ENCODE measurements at regions not wholly inside any gene's neighbourhood (a gene's known extent, or its start where the extent isn't known, plus 50 kb on each side); places are given as distances from the start of the nearest gene placed in this dataset.

DNA sequence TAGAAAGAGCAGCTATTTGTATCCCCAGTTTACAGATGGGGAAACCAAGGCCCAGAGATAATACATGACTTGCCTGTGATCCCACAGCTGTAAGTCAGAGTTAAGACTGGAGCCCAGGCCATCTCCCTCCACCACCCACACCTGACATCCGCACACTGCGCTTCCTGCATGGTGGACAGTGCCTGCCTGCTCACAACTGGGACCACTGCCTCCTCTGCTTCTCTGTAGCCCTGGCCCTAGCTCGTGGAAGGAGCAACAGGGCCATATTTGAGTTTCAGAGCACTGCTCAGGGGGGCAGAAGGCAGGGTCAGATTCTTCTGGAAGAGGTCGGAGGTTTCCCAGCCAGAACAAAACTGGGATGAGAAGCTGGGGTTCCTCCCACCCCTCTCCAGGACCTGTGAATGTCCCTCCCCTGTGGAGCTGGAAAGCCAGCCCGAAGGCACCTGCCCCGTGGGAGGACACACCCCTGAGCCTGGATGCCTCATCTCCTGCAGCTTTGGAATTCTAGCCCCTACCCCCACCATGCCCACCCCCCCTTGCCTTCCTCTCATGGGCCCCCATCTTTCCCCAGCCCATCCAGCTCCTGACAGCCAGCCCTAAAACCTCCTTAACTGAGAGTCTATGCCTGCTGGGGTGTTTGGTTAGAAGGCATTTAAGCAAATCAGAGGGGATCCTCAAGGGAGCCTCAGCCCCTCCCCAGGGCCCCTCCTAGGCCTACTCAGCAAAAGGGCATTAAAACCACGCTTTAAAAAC lies 100.1 kb downstream of the TPRA1 start:
- no peaks in the 10 kb centered on the region for H3K9me3 Mint-ChIP-seq
- DNase-seq (ENCODE audit: low spot score in 2 of 2) (no peak), ATAC-seq (replicated peaks; ENCODE audit: extremely low read depth, poor library complexity, severe bottlenecking) (no peak)
- no peaks in the 10 kb centered on the region for H3K36me3 Mint-ChIP-seq (ENCODE audit: insufficient read depth)
- H3K27me3 Mint-ChIP-seq: peaks cover 62% of the 10 kb centered on the region
- H3K4me3 Mint-ChIP-seq: no peak overlapping the region
- H3K27ac Mint-ChIP-seq (ENCODE audit: low read depth): no peak overlapping the region
- H3K4me1 Mint-ChIP-seq: no peaks in the 10 kb centered on the region

DNA sequence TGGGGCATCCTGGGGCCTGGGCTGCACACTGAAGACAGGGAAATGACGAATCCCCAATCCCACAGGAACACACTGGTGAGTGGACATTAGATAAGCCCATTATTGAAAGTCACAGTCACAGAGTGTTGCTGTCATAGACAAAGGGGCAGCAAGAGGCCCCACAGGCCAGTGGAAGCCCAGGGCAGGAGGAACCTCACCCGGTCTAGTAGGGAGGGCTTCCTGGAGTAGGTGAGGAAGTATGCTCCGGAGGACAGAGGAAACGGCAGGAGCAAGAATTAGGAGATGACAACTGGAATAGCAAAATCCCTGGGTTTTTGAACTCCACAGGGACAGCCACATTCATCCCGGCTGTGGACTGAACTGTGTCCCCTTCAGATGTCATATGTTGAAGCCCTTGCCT lies 101.2 kb downstream of the TPRA1 start:
- peaks cover 62% of the 10 kb centered on the region for H3K27me3 Mint-ChIP-seq
- no peaks in the 10 kb centered on the region for H3K36me3 Mint-ChIP-seq (ENCODE audit: insufficient read depth)
- ATAC-seq (replicated peaks; ENCODE audit: extremely low read depth, poor library complexity, severe bottlenecking) (no peak), DNase-seq (ENCODE audit: low spot score in 2 of 2) (no peak)
- H3K4me1 Mint-ChIP-seq: no peaks in the 10 kb centered on the region
- H3K27ac Mint-ChIP-seq (ENCODE audit: low read depth): no peak overlapping the region
- no peaks in the 10 kb centered on the region for H3K9me3 Mint-ChIP-seq
- no peak overlapping the region for H3K4me3 Mint-ChIP-seq

GRCh38 chr3:127488740-127489139 lies 101.8 kb downstream of the TPRA1 start:
- no peaks in the 10 kb centered on the region for H3K9me3 Mint-ChIP-seq
- peaks cover 59% of the 10 kb centered on the region for H3K27me3 Mint-ChIP-seq
- no peaks in the 10 kb centered on the region for H3K36me3 Mint-ChIP-seq (ENCODE audit: insufficient read depth)
- H3K27ac Mint-ChIP-seq (ENCODE audit: low read depth): no peak overlapping the region
- DNase-seq (ENCODE audit: low spot score in 2 of 2) (no peak), ATAC-seq (replicated peaks; ENCODE audit: extremely low read depth, poor library complexity, severe bottlenecking) (no peak)
- H3K4me3 Mint-ChIP-seq: no peak overlapping the region
- peaks cover under 1% of the 10 kb centered on the region for H3K4me1 Mint-ChIP-seq

DNA sequence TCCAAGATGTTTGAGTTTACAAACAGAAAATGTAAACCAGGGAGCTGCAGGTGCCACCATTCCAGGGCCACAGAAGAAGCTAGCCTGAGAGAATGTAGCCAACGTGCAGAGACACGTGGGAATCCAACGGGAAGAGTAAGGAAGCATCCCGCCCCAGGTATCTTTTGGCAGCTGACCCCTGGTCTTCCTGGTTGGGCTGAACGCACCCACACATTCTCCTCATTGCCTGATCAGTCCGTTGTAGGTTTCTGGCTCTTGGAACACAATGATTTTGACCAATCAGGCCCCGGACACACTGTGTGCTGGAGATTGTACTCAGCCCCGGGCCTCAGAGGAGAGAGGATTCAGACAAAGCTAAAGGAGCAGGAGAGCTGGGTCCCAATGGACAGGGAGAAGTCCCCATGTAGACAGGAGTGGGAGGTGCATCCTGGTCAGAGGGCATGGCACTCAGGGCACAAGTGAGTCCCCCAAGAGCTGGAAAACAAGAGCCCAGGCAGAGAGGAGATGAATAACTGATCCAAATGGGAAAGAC lies 102.3 kb downstream of the TPRA1 start:
- no peak overlapping the region for H3K27ac Mint-ChIP-seq (ENCODE audit: low read depth)
- peaks cover 62% of the 10 kb centered on the region for H3K27me3 Mint-ChIP-seq
- H3K36me3 Mint-ChIP-seq (ENCODE audit: insufficient read depth): no peaks in the 10 kb centered on the region
- peak in 1 of 2 donors; percentile 5 for DNase-seq (ENCODE audit: low spot score in 2 of 2)
- H3K9me3 Mint-ChIP-seq: no peaks in the 10 kb centered on the region
- H3K4me3 Mint-ChIP-seq: no peak overlapping the region
- H3K4me1 Mint-ChIP-seq: peaks cover 6% of the 10 kb centered on the region
- ATAC-seq (replicated peaks; ENCODE audit: extremely low read depth, poor library complexity, severe bottlenecking): no peak

GRCh38 chr3:127487196-127487595 lies 103.3 kb downstream of the TPRA1 start:
- Mint-ChIP-seq H3K36me3 (ENCODE audit: insufficient read depth) (no peaks in the 10 kb centered on the region), H3K27me3 (peaks cover 72% of the 10 kb centered on the region)

GRCh38 chr3:127486321-127486944 lies 104.1 kb downstream of the TPRA1 start:
- Mint-ChIP-seq H3K36me3 (ENCODE audit: insufficient read depth) (no peaks in the 10 kb centered on the region), H3K27me3 (peaks cover 80% of the 10 kb centered on the region), H3K4me1 (peaks cover 6% of the 10 kb centered on the region), H3K27ac (ENCODE audit: low read depth) (no peak overlapping the region), H3K9me3 (no peaks in the 10 kb centered on the region), H3K4me3 (no peak overlapping the region)
- no peak for ATAC-seq (replicated peaks; ENCODE audit: extremely low read depth, poor library complexity, severe bottlenecking)
- DNase-seq (ENCODE audit: low spot score in 2 of 2): peak in 1 of 2 donors; percentile 4

More at GRCh38 chr3:127487196-127487595, 103.3 kb downstream of the TPRA1 start:
- Mint-ChIP-seq H3K4me3 (no peak overlapping the region), H3K27ac (ENCODE audit: low read depth) (no peak overlapping the region), H3K9me3 (no peaks in the 10 kb centered on the region), H3K4me1 (peaks cover 6% of the 10 kb centered on the region)
- ATAC-seq (replicated peaks; ENCODE audit: extremely low read depth, poor library complexity, severe bottlenecking): no peak
- DNase-seq (ENCODE audit: low spot score in 2 of 2): no peak

- Mint-ChIP-seq H3K4me1 (peaks cover 6% of the 10 kb centered on the region), H3K27ac (ENCODE audit: low read depth) (no peak overlapping the region), H3K36me3 (ENCODE audit: insufficient read depth) (no peaks in the 10 kb centered on the region), H3K27me3 (peaks cover 80% of the 10 kb centered on the region), H3K4me3 (no peak overlapping the region), H3K9me3 (no peaks in the 10 kb centered on the region)
- DNase-seq (ENCODE audit: low spot score in 2 of 2): peak in 1 of 2 donors; percentile 6
- no peak for ATAC-seq (replicated peaks; ENCODE audit: extremely low read depth, poor library complexity, severe bottlenecking)
These were observed 105.0 kb downstream of the TPRA1 start for GRCh38 chr3:127485396-127486170.

DNA sequence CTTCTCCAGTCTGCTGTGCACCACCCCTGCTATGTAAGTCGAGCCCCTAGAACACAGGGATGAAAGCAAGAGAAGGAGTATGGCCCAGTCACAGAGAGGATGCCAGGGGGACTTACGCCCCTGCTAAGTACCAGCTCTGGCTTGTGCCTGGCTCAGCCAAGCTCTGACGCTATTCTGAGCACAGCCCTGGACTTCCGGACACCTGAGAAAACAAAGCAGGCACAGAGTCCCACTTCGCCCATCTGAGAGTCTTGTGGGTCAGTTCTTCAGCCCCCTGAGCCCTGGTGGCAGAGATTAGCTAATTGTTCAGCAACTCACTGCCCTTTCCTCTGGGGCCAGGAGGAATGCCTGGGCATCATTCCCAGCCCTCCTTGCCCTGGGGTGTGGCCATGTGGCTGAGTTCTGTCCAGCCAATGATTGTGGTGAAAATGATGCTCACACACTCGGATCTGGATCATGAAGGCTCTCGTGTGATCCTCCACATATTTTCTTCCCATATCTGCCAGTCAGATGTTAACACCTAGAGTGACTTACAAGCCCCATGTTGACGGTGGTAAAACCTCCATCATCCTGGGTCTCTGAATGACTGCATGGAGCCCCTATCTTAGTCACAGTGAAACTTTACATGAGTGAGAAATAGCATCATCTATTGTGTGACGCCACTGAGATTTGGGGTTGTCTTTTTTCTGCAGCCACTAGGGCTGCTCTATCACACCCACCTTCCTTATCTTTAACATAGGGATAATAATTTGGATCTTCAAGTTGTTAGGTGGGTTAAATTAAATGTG lies 105.7 kb downstream of the TPRA1 start:
- ATAC-seq (replicated peaks; ENCODE audit: extremely low read depth, poor library complexity, severe bottlenecking): no peak
- Mint-ChIP-seq H3K36me3 (ENCODE audit: insufficient read depth) (no peaks in the 10 kb centered on the region), H3K4me3 (no peak overlapping the region), H3K27ac (ENCODE audit: low read depth) (no peak overlapping the region), H3K9me3 (no peaks in the 10 kb centered on the region), H3K4me1 (peaks cover 6% of the 10 kb centered on the region), H3K27me3 (peaks cover 74% of the 10 kb centered on the region)
- peak in 1 of 2 donors; percentile 8 for DNase-seq (ENCODE audit: low spot score in 2 of 2)

DNA sequence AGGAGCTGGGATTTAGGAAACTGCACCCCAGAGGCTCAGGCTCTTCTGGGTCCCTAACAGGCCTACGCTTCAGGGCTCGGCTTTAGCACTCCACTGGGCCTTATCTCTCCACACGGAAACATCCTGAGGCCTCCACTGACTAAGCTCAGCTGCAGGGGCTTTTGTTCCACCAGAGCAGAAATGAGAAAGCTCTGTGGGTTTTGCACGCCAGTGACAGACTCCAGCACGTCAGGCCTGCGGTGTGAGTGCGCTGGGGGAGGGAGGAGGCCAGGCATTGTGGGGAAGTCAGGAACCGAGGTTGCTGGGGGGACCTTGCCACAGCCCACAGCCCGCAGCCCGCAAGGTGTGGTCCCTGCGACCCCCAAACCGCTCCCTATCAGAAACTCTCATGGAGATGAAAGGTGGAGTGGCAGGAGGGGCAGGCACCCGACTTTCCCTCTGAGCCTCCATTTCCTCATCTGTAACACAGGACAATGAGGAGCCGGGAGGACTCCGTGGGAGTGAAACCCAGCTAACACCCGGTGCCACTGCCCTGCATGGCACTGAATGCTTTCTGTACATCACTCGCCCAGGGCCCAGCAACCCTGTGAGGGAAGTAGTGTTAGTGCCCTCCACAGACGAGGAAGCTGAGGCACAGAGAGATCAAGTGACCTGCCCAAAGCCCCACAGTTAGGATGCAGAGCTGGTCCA lies 106.5 kb downstream of the TPRA1 start:
- DNase-seq (ENCODE audit: low spot score in 2 of 2) (no peak), ATAC-seq (replicated peaks; ENCODE audit: extremely low read depth, poor library complexity, severe bottlenecking) (peak; percentile 56)
- Mint-ChIP-seq H3K4me1 (peaks cover 6% of the 10 kb centered on the region), H3K4me3 (no peak overlapping the region), H3K9me3 (no peaks in the 10 kb centered on the region), H3K27me3 (peaks cover 67% of the 10 kb centered on the region), H3K36me3 (ENCODE audit: insufficient read depth) (no peaks in the 10 kb centered on the region), H3K27ac (ENCODE audit: low read depth) (no peak overlapping the region)

DNA sequence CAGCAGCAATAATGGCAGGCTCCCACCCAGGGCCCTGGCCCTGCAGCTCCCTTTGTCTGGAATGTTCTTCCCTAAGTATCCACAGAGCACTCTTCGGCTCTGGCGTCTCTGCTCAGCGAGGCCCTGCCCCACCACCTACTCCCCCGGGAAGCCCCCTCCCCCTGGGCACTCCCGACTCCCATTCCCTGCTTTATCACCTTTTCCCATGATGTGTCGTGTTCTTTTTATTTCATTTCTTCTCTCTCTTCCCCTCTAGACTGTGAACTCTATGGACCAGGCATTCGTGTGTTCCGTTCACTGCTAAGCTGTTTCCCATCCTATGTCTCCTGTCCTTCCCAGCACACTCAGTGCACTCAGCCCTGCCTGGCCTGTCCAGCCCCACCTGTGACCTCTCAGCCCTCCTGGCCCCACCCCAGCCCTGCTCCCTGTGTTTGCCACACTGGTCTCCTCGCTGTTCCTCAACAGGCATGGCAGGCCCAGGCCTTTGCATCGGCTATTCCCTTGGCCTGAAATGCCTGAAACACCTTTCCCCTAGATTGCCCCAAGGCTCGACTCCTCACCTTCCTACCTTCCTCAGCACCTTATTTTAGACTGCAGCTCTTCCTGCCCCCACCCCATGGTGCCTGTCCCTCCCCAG lies 107.4 kb downstream of the TPRA1 start:
- H3K4me1 Mint-ChIP-seq: peaks cover 6% of the 10 kb centered on the region
- H3K27ac Mint-ChIP-seq (ENCODE audit: low read depth): peak overlapping the region; percentile 27
- H3K27me3 Mint-ChIP-seq: peaks cover 57% of the 10 kb centered on the region
- H3K9me3 Mint-ChIP-seq: no peaks in the 10 kb centered on the region
- H3K36me3 Mint-ChIP-seq (ENCODE audit: insufficient read depth): no peaks in the 10 kb centered on the region
- H3K4me3 Mint-ChIP-seq: no peak overlapping the region
- no peak for ATAC-seq (replicated peaks; ENCODE audit: extremely low read depth, poor library complexity, severe bottlenecking)
- DNase-seq (ENCODE audit: low spot score in 2 of 2): no peak

- Mint-ChIP-seq H3K4me3 (no peak overlapping the region), H3K27me3 (peaks cover 50% of the 10 kb centered on the region), H3K4me1 (peaks cover 6% of the 10 kb centered on the region), H3K9me3 (no peaks in the 10 kb centered on the region), H3K36me3 (ENCODE audit: insufficient read depth) (no peaks in the 10 kb centered on the region), H3K27ac (ENCODE audit: low read depth) (peak overlapping the region; percentile 27)
- no peak for ATAC-seq (replicated peaks; ENCODE audit: extremely low read depth, poor library complexity, severe bottlenecking)
- DNase-seq (ENCODE audit: low spot score in 2 of 2): no peak
These were observed 108.1 kb downstream of the TPRA1 start for GRCh38 chr3:127482216-127483004.

All from central memory CD8-positive, alpha-beta T cell (primary cell).